Fibroblast of peridontal ligament (primary cell): ENCODE measurements at regions not wholly inside any gene's neighbourhood (a gene's known extent, or its start where the extent isn't known, plus 50 kb on each side); places are given as distances from the start of the nearest gene placed in this dataset.
A peak's percentile ranks its signal among the peaks of the same experiment; 100 is the strongest.

Source experiments
- DNase-seq: peaks from one replicate; pipeline ENCODE4 v3.0.0-alpha.2; 2010; ENCODE audit errors: extremely low read depth

GRCh38 chr1:9179463-9180110 lies 50.7 kb upstream of the GPR157 start:
- DNase-seq, result no peak

- no peak for DNase-seq
Measured at GRCh38 chr1:9180111-9180819, 51.4 kb upstream of the GPR157 start.

GRCh38 chr1:9181176-9181906 lies 52.4 kb upstream of the GPR157 start:
- DNase-seq, result peak; percentile 76

GRCh38 chr1:9181990-9182783 lies 52.4 kb upstream of the H6PD start:
- peak; percentile 38 for DNase-seq

GRCh38 chr1:9182784-9183257 lies 51.8 kb upstream of the H6PD start:
- no peak for DNase-seq

GRCh38 chr1:9183441-9183840 lies 51.1 kb upstream of the H6PD start:
- DNase-seq, result no peak

- no peak for DNase-seq
Measured at GRCh38 chr1:9183898-9184297, 50.7 kb upstream of the H6PD start.

GRCh38 chr1:9184749-9185148 lies 49.8 kb upstream of the H6PD start:
- no peak for DNase-seq
